Lower lobe of right lung (tissue), 2 donors: ENCODE measurements at regions not wholly inside any gene's neighbourhood (a gene's known extent, or its start where the extent isn't known, plus 50 kb on each side); places are given as distances from the start of the nearest gene placed in this dataset.

ENCODE experiments used
- ATAC-seq, 2 donors: fragments of 200-7000 bp; cut with Tn5 transposase; one replicate each; pipeline ENCODE4 v1.9.1; 2020 to 2022; ENCODE audit warnings: mild to moderate bottlenecking in 2 of 2, moderate library complexity in 2 of 2
- DNase-seq: peaks from one replicate; pipeline ENCODE4 v3.0.0-alpha.2; 2020
- H3K27ac ChIP-seq: fragments of 200-600 bp; one replicate; pipeline ENCODE4 v1.8.0; 2022
- H3K27me3 ChIP-seq: fragments of 200-600 bp; one replicate; pipeline ENCODE4 v1.8.0; 2022; ENCODE audit warnings: low read depth
- H3K36me3 ChIP-seq: fragments of 200-600 bp; one replicate; pipeline ENCODE4 v1.8.0; 2022; ENCODE audit warnings: mild to moderate bottlenecking
- H3K4me1 ChIP-seq: fragments of 200-600 bp; one replicate; pipeline ENCODE4 v1.8.0; 2022
- H3K4me3 ChIP-seq: fragments of 200-600 bp; one replicate; pipeline ENCODE4 v1.8.0; 2022; ENCODE audit warnings: mild to moderate bottlenecking
- H3K9me3 ChIP-seq: fragments of 200-600 bp; one replicate; pipeline ENCODE4 v1.8.0; 2022
- CTCF ChIP-seq: fragments of 200-600 bp; IDR thresholded peaks from one replicate; pipeline ENCODE4 v1.8.0; 2022; ENCODE audit warnings: antibody characterized with exemption, mild to moderate bottlenecking
- intact Hi-C: fragments of 100-400 bp; cut with DNase I; formaldehyde crosslinking; loops from one replicate; pipeline ENCODE4 v1.11.0; 2022
- donor health status: DM: no; HTN: yes; CAD: no; lungs with severe emphysema.

- Histone ChIP-seq H3K36me3 (no peaks in the 10 kb centered on the region), H3K4me1 (no peaks in the 10 kb centered on the region), H3K27ac (no peak overlapping the region), H3K27me3 (no peaks in the 10 kb centered on the region), H3K4me3 (no peak overlapping the region), H3K9me3 (no peaks in the 10 kb centered on the region)
- TF ChIP-seq CTCF = no peak
- DNase-seq (no peak), ATAC-seq (no peak)
- intact Hi-C loops = no loop called here
These were observed 642.0 kb downstream of the ZNF385D start for GRCh38 chr3:21109056-21109455.

- peak in 1 of 2 donors; percentile 15 for ATAC-seq
- no peak for DNase-seq
- H3K27ac ChIP-seq = no peak overlapping the region
These were observed 645.2 kb downstream of the ZNF385D start for GRCh38 chr3:21105784-21106183.

GRCh38 chr3:21100656-21101359 is 650.2 kb downstream of the ZNF385D start:
- TF ChIP-seq CTCF = no peak
- H3K27ac ChIP-seq = no peak overlapping the region
- H3K9me3 ChIP-seq = peaks cover 11% of the 10 kb centered on the region
- H3K27me3 ChIP-seq = no peaks in the 10 kb centered on the region
- DNase-seq (no peak), ATAC-seq (no peak)
- H3K36me3 ChIP-seq = no peaks in the 10 kb centered on the region
- H3K4me1 ChIP-seq = no peaks in the 10 kb centered on the region
- no peak overlapping the region for H3K4me3 ChIP-seq
- intact Hi-C loops = no loop called here

More at GRCh38 chr3:21105784-21106183, 645.2 kb downstream of the ZNF385D start:
- Histone ChIP-seq H3K4me1 (no peaks in the 10 kb centered on the region), H3K36me3 (no peaks in the 10 kb centered on the region), H3K27me3 (no peaks in the 10 kb centered on the region), H3K9me3 (peaks cover 7% of the 10 kb centered on the region), H3K4me3 (no peak overlapping the region)
- intact Hi-C loops = no loop called here
- TF ChIP-seq CTCF = no peak

- H3K36me3 ChIP-seq = no peaks in the 10 kb centered on the region
- no peaks in the 10 kb centered on the region for H3K4me1 ChIP-seq
- no peak for ATAC-seq
- no peaks in the 10 kb centered on the region for H3K27me3 ChIP-seq
- intact Hi-C loops = no loop called here
- H3K4me3 ChIP-seq = no peak overlapping the region
- peaks cover 5% of the 10 kb centered on the region for H3K9me3 ChIP-seq
- no peak overlapping the region for H3K27ac ChIP-seq
- no peak for DNase-seq
- TF ChIP-seq CTCF = no peak
These were observed 656.3 kb downstream of the ZNF385D start for GRCh38 chr3:21094686-21095085.

- Histone ChIP-seq H3K9me3 (no peaks in the 10 kb centered on the region), H3K4me3 (no peak overlapping the region), H3K4me1 (no peaks in the 10 kb centered on the region), H3K27ac (no peak overlapping the region), H3K27me3 (no peaks in the 10 kb centered on the region), H3K36me3 (no peaks in the 10 kb centered on the region)
- ATAC-seq (no peak), DNase-seq (no peak)
- intact Hi-C loops = no loop called here
- no peak for TF ChIP-seq CTCF
These were observed 677.4 kb downstream of the ZNF385D start for GRCh38 chr3:21073561-21073960.
